PC-9 (cell line): ENCODE measurements at regions not wholly inside any gene's neighbourhood (a gene's known extent, or its start where the extent isn't known, plus 50 kb on each side); places are given as distances from the start of the nearest gene placed in this dataset.

ENCODE experiments used
- CTCF ChIP-seq: fragments of 200-600 bp; sonication (generic); conservative IDR thresholded peaks from 2 replicates; pipeline ENCODE4 v1.6.1; 2017; ENCODE audit warnings: mixed run types, antibody characterized with exemption, mild to moderate bottlenecking, moderate library complexity
- EZH2 ChIP-seq: fragments of 200-600 bp; sonication (generic); IDR thresholded peaks from 2 replicates; pipeline ENCODE4 v1.8.0; 2017; ENCODE audit warnings: antibody characterized with exemption, low read depth

- TF ChIP-seq CTCF: no peak
- TF ChIP-seq EZH2: no peak
Observed at GRCh38 chr5:5063533-5063953, 76.6 kb upstream of the ADAMTS16 start.
